ENCODE measurements at regions not wholly inside any gene's neighbourhood (a gene's known extent, or its start where the extent isn't known, plus 50 kb on each side); places are given as distances from the start of the nearest gene placed in this dataset.
A peak's percentile ranks its signal among the peaks of the same experiment; 100 is the strongest.

DNA sequence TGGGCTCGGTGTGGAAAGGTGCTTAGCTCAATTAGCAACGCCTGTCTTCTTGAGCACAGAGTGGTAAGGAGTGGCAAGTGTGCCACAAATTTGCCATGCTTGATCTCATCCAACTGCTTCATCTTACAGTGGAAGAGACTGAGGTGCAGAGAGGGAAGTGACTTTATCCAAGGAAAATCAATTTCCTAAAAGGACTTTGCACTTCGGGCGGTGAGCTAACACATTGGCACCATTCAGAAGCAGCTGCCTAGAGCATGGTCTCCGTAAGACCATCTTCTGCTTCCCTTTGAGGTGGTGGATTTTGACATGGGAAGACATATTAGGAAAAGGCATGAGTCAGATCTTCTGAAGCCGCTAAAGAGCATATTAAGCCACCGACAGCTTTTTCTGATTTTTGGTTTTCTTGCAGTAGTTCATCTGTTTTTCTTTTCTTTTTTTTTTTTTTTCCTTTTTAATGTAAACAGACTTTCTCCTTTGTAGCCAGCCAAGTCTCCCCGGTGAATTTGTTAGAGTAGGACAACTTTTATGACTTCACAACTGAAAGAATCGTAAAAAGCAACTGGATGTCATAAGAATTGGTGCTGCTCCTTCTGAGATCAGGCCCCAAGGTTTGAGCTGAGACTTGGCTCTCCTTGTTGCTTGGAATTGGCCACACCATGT, 273.2 kb downstream of the CDC5L start:
- DNase-seq (ENCODE audit: low spot score) (no peak), FAIRE-seq (no peak)

DNA sequence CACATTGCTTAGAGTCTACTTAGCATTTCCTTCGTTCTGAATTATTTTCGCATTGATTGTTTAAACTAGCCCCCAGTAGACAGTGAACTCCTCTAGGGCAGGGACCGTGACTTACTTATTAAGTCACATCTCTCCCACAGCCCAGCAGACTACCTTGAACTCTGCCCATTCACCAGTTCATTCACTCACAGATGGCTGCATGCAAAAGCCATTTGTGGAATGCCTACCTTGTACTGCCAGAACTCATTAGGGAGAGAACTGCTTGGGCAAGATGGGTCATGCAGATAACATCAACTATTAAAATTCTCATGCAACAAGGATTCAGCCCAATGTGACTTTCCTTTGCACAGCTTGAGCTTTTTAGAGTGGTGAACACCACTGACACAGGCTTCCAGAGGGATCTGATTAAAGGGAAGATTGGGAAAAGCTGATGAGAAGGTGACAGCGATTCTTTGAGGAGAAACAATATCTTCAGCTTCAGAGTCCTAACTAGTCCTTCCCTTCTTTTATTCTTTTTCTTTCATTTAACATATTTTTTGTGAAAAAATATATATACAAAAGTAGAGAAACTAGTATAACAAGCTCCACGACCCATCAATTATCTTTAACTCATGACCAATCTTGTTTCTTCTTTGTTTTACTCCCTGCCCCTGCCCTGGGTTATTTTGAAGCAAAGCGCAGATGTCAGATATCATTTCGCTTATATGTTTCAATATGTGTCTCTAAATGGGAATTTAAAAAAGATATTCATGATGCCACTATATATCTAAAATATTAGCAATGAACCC, 273.9 kb downstream of the CDC5L start:
- FAIRE-seq = no peak
- DNase-seq (ENCODE audit: low spot score) = no peak

DNA sequence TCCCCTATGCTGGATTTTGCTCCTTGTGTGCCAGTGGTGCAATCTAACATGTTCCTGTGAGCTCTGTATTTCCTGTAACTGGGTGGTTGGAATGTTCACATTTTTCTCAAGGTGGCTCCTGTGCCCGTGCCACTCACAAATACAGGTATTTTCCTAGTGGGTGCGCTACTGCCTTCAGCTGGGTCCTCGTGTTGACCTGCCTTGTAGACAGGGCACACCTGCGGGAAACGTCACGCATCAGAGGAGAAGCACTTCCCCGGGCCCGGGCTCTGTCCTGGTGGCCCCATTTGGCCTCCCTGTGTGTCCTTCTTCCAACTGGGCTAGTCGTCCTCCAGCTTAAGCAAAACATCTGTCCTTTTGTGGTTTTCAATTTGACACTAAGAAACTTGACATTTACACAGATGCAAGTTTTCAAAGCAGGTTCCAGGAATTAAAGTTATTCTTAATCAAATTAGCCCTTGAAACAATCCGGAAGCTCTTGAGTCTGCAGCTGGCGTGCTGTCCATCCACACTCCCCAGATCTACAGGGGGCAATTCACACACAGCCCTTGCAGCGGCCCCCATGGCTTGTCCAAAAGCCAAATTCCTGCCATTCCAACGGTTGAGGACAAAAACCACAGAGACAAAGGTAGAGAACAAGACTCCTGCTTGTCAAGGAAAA, 275.1 kb downstream of the CDC5L start:
- FAIRE-seq = no peak
- peak; percentile 83 for DNase-seq (ENCODE audit: low spot score)

DNA sequence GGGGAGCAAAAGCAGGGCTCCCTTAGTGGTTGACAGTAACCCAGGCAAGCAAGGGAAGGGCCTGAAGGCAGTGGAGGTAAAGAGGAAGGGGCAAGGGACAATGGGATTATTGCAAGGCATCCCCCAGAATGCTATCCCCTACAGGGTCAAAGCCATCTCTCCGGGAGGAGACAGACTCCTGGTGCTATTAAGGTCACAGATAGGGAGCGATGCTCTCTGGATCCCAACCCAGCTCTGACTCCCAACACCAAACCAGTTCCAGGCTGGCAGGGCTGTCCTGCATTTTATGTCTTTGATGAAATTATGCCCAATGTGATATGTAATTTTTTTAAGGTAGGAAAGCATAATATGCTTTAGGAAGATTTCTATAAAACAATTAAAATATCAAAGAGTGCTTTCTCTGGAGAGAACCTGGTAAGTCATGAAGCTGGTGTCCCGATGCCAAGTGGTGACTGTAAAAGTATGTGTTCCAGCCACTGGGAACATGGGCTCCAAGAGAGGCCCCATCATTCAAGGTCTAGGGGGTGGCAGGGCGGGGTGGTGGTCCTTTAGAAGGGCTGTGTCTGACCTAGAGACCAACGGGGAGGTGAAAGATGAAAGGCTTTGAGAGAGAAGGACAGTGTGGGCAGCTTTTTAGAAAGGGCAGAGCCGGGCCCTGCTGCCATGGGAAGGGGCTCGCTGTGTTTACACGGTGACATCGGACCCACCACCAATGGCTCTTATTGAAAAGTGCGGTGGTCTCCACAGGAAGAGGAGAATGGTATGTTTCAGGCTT, 276.5 kb downstream of the CDC5L start:
- DNase-seq (ENCODE audit: low spot score) (no peak), FAIRE-seq (no peak)

DNA sequence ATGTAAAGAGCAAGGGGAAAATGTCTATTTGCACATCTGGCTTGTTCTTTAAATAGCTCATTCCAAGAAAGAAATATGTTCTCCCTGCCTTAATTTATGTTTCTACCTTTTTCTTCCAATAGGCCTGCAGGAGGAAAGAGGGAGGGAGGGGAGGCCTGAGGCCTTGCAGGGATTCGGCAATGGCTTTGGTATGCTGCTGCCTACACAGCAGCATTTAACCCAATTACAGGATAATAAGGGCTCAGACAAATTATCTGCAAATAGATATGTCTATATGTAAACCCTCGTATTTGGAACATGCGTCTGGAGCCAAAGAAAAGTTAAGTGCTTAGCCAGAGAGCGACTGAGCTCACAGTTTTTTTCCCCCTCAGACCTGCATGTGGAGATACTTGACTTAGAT, 277.2 kb downstream of the CDC5L start:
- no peak for FAIRE-seq
- no peak for DNase-seq (ENCODE audit: low spot score)

DNA sequence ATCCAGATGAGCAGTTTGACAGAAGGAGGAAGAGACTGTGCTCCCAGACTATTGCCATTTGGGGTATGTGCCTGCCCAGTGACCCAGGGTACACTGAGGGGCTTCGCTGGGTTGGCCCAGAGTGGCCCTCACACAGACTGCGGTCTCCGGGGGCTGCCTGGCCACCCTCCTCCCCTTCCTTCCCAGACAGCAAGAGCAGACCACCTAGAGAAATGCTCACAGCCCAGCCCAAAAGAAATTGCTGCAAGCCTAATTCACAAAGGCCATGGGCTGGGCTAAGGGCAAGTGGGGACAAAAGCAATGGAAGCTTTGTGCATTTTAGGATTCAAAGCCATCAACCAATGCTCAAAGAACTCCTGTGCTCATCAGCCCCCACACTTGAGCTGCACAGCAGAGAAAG, 277.6 kb downstream of the CDC5L start:
- DNase-seq (ENCODE audit: low spot score) = no peak
- FAIRE-seq = no peak

DNA sequence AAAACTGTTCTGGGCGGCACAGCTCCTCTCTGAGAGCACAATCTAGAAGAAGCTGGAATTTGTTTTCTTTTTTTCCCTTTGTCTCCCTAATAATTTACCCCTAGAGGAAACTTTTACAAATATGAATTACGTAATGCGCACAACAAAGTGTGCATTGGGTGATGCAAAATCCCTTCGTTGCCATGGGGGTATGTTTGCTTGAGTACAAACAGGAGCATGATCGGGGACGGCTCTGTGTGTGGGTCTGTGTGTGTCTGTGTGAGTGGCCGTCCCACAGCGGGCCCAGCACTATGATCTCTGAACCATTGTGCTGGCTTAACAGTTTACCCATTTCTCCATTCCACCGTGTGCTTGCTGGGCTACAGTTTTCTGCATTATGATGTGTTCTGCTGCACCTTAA, 278.2 kb downstream of the CDC5L start:
- DNase-seq (ENCODE audit: low spot score) (no peak), FAIRE-seq (no peak)

DNA sequence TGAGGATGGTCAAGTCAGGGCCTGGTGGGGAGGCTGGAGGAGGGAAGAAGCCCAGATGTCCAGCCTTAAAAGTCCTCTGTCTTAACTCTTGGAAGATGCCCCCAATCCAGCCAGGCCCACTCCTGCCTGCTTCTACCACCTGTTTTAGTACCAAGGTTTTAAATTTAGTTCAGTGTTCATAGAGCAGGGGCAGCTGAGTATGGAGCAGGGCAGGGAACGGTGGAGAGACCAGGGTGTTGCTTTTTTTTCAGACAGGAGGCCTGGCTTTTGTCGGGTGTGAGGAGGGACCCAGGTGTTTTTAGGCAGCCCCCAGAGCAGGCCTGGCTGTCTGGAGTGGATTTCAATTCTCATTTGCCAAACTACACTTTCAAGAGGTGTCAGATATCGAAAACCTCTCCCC, 278.8 kb downstream of the CDC5L start:
- no peak for FAIRE-seq
- no peak for DNase-seq (ENCODE audit: low spot score)

DNA sequence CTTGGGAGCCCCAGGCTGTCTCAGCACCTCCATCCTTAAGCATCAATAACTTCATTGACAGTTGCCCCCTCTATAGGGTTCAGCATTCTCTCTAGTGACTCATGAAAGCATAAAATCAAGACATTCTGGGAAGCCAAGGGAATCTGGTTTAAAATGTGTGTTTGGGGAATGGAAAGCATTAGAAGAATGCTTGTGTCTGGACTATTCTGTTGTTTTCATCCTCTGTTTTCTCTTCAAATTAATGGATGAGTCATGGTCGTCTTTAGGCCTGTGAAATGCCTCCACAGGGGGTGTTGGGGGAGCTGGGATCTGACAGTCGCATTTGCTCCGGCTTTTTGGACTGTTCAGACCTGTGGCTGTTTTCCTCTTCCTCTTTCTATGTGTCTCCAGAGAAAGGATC, 279.7 kb downstream of the CDC5L start:
- no peak for FAIRE-seq
- DNase-seq (ENCODE audit: low spot score) = peak; percentile 76

DNA sequence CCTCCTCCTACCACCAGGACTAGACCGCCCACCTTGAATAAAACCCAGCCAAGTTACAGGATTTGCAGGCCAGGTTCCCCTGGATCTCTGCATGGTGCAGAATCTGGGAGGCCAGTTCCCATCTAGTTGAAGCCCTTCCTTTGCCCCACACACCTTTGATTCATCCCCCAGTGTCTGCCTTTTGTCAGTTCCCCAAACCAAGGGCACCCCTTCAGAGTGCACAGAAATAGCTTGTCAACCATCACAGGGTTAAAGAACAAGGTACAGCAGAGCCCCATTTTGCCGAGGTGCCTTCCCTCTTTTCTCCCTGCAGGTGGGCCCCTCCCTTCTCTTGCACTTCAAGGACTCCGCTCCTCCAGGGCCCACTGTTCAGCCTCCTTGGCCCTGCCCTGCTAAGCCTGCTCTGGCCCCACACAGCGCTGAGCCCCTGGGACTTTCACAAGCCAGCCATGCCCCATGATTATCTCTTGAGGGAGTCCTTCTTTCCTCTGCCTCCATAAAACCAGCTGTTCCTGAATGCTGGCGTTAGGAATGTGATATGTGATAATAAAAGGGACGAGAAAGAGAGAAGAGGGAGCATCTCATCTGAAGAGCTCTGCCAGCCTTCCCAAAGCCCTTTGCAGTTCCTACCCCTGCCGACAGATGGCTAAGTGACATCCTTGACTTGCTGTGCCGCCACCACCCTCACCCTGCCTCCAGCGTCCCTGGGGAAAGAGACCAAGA, 280.3 kb downstream of the CDC5L start:
- DNase-seq (ENCODE audit: low spot score) (no peak), FAIRE-seq (peak; percentile 48)

DNA sequence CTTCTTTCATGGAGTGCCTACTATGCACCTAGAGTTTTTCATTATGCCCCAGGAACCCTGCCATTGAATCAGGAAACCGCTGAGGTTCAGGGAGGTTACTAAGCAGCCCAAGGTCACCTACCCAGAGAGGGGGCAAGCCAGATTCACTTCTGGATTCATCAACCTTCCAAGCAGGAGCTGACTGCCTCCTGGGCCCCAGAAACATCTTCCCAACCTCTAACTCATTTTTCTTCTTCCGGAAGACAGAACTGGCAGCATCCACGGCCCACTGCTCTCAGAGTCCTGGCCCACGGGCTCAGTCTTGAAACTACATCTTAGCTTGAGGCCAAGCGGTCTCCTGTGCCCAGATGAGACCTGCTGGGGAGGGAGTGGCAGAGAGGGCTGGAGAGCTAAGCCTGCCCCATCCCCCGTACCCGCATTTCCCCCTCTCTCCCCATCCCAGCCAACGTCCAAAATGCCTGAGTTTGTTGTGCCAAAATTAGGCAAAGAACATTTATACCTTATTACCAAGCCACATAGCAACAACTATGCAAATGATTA, 281.0 kb downstream of the CDC5L start:
- DNase-seq (ENCODE audit: low spot score) (no peak), FAIRE-seq (no peak)

DNA sequence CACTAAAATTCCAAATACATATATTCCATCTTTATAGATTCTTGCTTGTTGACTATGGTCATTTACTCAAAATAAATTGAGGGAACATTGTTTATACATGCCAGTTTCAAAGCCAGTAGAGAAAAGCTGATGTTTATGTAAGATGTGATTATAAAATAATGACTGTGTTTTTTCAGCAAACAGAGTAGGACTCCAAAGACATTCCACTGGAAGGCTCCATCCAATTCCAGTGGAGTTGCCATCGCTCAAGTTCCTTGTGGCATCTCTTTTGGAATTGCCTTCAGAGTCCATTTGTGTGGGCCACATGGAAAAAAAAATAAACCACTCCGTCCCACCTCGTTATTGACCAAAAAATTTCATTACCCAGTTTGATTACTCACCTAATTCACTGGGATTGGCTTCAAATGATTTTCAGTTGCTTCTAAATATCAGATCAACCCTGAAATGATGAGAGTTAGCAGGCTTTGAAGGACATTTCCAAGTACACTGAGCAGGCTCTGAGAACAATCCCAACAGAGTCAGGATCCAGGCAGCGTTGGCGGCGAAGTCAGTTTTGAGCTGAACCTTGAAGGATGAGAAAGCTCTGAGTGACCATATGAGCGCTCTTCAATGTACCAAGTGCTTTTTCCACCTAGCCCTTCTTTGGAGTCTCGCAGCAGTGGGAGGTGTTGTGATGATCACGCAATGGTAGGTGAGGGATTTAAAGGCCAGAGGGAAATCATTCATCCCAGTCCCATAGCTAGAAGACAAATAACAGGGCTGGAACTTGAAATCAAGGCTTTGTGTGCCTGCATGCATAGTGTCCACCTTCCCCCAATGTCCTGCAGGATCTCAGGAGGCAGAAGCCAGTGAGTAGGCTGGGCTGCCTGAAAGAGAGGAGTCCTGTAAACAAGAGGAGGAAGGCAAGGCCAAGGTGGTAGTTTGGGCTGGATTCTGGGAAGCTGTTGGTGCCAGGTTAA, 281.7 kb downstream of the CDC5L start:
- no peak for FAIRE-seq

DNA sequence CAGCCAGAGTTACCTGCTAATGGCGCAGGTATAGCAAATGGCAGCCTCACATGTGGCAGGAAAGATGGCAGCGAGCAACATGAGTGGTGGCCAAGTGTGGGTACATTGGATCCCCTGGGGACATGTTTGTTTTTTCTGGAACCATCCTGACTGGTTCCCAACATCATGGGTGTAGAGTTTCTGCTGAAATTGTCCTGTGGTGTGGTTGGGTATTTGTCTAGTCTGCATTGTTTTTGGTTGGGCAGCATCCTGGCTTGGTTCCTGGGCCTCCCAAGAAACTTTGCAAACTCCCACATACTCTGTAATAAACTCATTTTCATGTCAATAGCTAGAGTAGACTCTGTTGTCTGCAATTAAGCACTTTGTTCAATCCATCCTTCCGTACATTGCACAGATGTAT, 282.6 kb downstream of the CDC5L start:
- DNase-seq (ENCODE audit: low spot score) (no peak), FAIRE-seq (no peak)

More for the DNA sequence above, 281.7 kb downstream of the CDC5L start:
- DNase-seq (ENCODE audit: low spot score) = no peak

DNA sequence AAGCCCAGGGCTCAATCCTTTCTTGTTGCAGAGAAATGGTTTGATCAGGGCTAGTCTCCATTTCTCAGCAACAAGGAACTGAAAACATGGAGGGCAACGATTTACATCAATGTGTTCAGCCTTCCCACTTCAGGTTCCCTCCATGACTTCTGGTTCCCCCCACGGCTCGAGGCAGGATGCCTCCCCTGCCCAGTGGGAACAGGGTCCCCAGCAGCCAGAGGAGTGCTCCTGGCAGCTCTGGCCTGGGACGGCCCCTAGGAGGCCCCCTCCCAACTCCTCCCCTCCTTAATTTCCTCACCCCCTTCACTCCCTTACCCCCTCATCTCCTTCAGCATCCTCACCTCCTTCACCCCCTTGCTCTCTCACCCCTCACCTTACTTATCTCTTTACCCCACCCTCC, 283.8 kb downstream of the CDC5L start:
- FAIRE-seq (no peak), DNase-seq (ENCODE audit: low spot score) (no peak)

DNA sequence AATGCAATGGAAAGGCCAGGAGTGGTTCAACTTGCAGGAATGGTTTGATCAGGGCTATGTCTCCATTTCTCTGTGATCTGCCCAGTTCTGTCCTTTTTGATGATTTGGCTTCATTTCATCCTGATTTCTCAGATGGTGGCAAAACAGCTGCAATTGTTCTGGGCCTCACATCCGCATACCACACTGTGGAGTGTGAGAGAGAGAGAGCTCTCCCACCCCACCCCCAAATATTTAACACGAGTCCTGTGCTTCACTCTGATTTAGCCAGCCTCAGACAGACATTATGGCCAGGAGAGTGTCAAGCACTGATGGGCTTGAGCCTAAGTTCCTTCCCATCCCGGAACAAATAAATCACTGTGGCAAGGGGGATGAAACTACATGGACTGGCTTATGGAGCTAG, 284.6 kb downstream of the CDC5L start:
- no peak for FAIRE-seq
- no peak for DNase-seq (ENCODE audit: low spot score)

DNA sequence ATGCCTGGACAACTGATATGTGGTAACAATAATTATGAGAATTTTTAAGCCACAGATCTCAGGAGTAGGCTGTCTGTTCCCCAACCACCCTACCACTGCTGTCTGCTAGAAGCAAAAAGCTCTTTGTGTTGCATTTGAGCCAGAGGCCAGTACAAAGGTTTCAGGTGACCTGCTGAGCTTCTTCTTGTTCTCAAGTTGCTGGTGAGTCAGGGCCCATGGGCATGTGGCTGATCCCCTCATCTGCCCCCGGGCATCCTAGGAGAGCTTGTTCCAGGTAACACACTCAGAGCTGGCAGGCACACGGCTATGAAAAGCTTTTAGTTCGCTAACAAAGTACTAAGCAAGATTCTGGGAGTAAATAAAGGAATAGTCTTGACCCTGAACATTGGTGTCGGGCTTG, 285.3 kb downstream of the CDC5L start:
- no peak for DNase-seq (ENCODE audit: low spot score)
- no peak for FAIRE-seq

DNA sequence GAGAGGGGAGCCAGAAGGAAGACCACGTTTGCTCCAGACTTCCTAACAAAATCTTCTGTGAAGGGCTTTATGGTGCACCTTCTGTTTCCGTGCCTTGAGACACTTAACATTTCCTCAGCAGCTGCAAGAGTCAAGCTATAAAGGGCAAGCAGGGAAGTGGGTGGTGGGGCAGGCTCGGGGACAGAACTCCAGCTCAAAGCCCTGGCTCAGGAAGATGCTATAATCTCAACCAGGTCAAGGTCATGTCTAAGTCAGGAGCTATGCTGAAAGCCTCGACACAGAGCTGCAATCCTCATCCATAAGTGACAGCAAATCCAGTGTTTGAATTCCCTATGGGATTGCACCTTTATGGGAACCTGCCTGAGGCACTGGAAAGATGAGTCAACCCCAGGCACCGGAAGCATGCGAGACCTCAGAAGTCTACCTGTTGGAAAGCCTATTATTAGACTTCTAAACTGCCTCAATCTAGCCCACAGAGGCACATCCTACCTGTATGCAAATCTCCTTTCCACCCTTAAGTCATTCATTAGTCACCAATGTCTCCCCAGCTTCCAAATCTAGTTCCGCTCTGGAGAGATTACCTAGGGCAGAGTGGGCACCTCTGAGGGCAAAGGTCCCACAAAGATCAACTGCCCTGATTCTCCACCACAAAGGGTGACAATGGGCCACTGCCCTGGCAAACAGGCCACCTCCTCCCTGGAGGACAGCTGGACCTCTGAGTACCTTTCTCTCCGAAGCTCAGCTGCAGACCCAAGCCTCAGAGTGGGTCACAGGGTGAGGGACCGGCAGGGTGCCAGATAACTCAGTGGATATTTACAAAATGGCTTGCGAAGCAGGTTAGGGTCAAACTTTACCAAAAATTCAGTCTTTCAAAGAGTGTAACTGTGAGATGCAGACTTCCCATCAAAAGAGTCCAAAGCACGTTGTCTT, 287.0 kb downstream of the CDC5L start:
- no peak for FAIRE-seq
- no peak for DNase-seq (ENCODE audit: low spot score)

DNA sequence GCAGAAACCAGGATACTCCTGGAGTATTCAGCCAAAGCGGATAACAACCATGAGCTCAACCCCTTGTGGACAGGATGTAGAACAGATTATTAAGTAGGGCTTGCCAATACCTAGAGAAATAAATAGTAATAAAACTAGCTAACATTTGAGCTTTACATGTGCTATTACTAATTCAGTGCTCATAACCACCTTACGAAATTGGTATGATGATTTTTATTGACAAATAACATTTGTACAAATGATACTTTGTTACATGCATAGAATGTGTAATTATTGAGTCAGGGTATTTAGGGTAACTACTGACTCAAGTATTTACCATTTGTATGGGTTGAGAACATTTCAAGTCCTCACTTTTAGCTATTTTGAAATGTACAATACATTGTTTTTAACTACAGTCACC, 287.9 kb downstream of the CDC5L start:
- FAIRE-seq (no peak), DNase-seq (ENCODE audit: low spot score) (no peak)
